GM23248 (cell line): ENCODE measurements at regions not wholly inside any gene's neighbourhood (a gene's known extent, or its start where the extent isn't known, plus 50 kb on each side); places are given as distances from the start of the nearest gene placed in this dataset.

Experiments used
- DNase-seq: peaks from one replicate; pipeline ENCODE4 v3.0.0-alpha.2; 2015
- H2AFZ ChIP-seq: fragments of 200-600 bp; sonication (generic); 2 replicates; pipeline ENCODE4 v1.6.1; 2016; ENCODE audit warnings: antibody characterized with exemption
- H3F3A ChIP-seq: fragments of 200-600 bp; sonication (generic); 2 replicates; pipeline ENCODE4 v1.6.1; 2016; ENCODE audit warnings: mild to moderate bottlenecking, antibody characterized with exemption, mixed run types; ENCODE audit not compliant: insufficient read depth
- H3K27ac ChIP-seq: fragments of 200-600 bp; sonication (generic); 2 replicates; pipeline ENCODE4 v1.5.1; 2016; ENCODE audit warnings: mild to moderate bottlenecking
- H3K27me3 ChIP-seq: fragments of 200-600 bp; sonication (generic); replicated peaks from 2 replicates; pipeline ENCODE4 v1.6.1; 2016; ENCODE audit warnings: mild to moderate bottlenecking; ENCODE audit not compliant: insufficient read depth
- H3K36me3 ChIP-seq: fragments of 200-600 bp; sonication (generic); 2 replicates; pipeline ENCODE4 v1.6.1; 2016; ENCODE audit warnings: low read depth, mild to moderate bottlenecking
- H3K4me1 ChIP-seq: fragments of 200-600 bp; sonication (generic); 2 replicates; pipeline ENCODE4 v1.6.1; 2016; ENCODE audit warnings: mild to moderate bottlenecking; ENCODE audit not compliant: insufficient read depth
- H3K4me2 ChIP-seq: fragments of 200-600 bp; sonication (generic); one replicate; pipeline ENCODE4 v1.6.1; 2016; ENCODE audit warnings: mild to moderate bottlenecking; ENCODE audit not compliant: unreplicated experiment
- H3K4me3 ChIP-seq: fragments of 200-600 bp; sonication (generic); 2 replicates; pipeline ENCODE4 v1.5.1; 2016; ENCODE audit warnings: mild to moderate bottlenecking
- H3K79me2 ChIP-seq: fragments of 200-600 bp; sonication (generic); 2 replicates; pipeline ENCODE4 v1.6.1; 2016; ENCODE audit warnings: mild to moderate bottlenecking; ENCODE audit not compliant: insufficient read depth
- H3K9ac ChIP-seq: fragments of 200-600 bp; sonication (generic); 2 replicates; pipeline ENCODE4 v1.6.1; 2016; ENCODE audit warnings: mild to moderate bottlenecking
- H3K9me2 ChIP-seq: fragments of 200-600 bp; sonication (generic); 2 replicates; pipeline ENCODE4 v1.6.1; 2016; ENCODE audit warnings: mixed run types, mild to moderate bottlenecking, moderate library complexity; ENCODE audit not compliant: insufficient read depth
- H3K9me3 ChIP-seq: fragments of 200-600 bp; sonication (generic); one replicate; pipeline ENCODE4 v1.6.1; 2017; ENCODE audit warnings: low read depth
- H4K20me1 ChIP-seq: fragments of 200-600 bp; sonication (generic); 2 replicates; pipeline ENCODE4 v1.6.0; 2016; ENCODE audit not compliant: insufficient read depth
- EZH2 ChIP-seq: fragments of 200-600 bp; sonication (generic); IDR thresholded peaks from 2 replicates; pipeline ENCODE4 v1.6.1; 2018; ENCODE audit warnings: antibody characterized with exemption, mild to moderate bottlenecking; ENCODE audit not compliant: insufficient read depth, poor library complexity, severe bottlenecking
- EZH2phosphoT487 ChIP-seq: fragments of 200-600 bp; sonication (generic); IDR thresholded peaks from 2 replicates; pipeline ENCODE4 v1.6.1; 2018; ENCODE audit warnings: antibody characterized with exemption, moderate library complexity, mild to moderate bottlenecking, low read depth; ENCODE audit not compliant: insufficient read depth
- WGBS, 2 experiments: methylation state at CpG; one replicate each; pipeline ENCODE4 v1.1.6; 2015 to 2017; ENCODE audit warnings: low lambda C conversion rate in 2 of 2, low coverage in 1 of 2; ENCODE audit errors: missing lambda C conversion rate in 2 of 2; 5-methylcytosine and 5-hydroxymethylcytosine counted together
- in situ Hi-C: fragments of 300-500 bp; cut with MboI; formaldehyde crosslinking; loops from 2 replicates; pipeline ENCODE4 v1.15.0; 2020

- Histone ChIP-seq H3K36me3 (no peaks in the 10 kb centered on the region), H3K4me3 (no peak overlapping the region), H4K20me1 (no peaks in the 10 kb centered on the region), H3K4me1 (no peaks in the 10 kb centered on the region), H3K27me3 (peaks cover 7% of the 10 kb centered on the region; the same call in 1 of the 2 replicates), H3K9ac (no peak overlapping the region), H2AFZ (no peak overlapping the region), H3F3A (no peaks in the 10 kb centered on the region), H3K4me2 (no peak overlapping the region), H3K9me2 (no peaks in the 10 kb centered on the region), H3K27ac (no peak overlapping the region), H3K9me3 (no peaks in the 10 kb centered on the region), H3K79me2 (no peaks in the 10 kb centered on the region)
- 59 to 64% methylated on average over 20 of the region's 20 CpGs for WGBS, 2 experiments
- TF ChIP-seq EZH2phosphoT487 (no peak), EZH2 (no peak)
- DNase-seq, result no peak
- in situ Hi-C loops, result no loop called here
Observed at GRCh38 chr19:30089086-30089665, 147.1 kb downstream of the URI1 start.

DNA sequence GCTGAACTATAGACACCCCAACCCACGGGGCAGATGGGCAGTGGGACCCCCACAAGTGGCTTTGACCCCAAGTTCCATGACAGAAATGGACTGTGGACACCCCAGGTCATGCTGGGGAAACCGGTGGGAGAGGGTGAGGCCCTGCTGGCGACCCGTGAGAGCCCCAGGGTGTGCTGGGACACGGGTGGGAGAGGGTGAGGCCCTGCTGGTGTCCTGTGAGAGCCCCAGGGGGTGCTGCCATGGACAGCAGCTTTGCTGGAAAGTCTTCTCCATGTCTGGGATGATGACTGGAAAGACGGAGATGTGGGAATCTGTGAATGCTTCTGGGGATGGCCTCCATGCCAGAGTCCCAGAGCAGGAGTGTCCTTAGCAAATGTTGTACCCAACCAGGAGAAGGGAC lies 148.4 kb downstream of the URI1 start:
- no peak for TF ChIP-seq EZH2
- TF ChIP-seq EZH2phosphoT487, result no peak
- Histone ChIP-seq H3K9me2 (no peaks in the 10 kb centered on the region), H3K36me3 (no peaks in the 10 kb centered on the region), H3F3A (no peaks in the 10 kb centered on the region), H3K27me3 (peaks cover 7% of the 10 kb centered on the region; the same call in 1 of the 2 replicates), H3K4me1 (no peaks in the 10 kb centered on the region), H3K4me2 (no peak overlapping the region), H4K20me1 (no peaks in the 10 kb centered on the region), H3K4me3 (no peak overlapping the region), H3K27ac (no peak overlapping the region), H3K9ac (no peak overlapping the region), H3K79me2 (no peaks in the 10 kb centered on the region), H3K9me3 (no peaks in the 10 kb centered on the region), H2AFZ (no peak overlapping the region)
- 46 to 49% methylated on average over 6 of the region's 6 CpGs for WGBS, 2 experiments
- no peak for DNase-seq
- in situ Hi-C loops, result no loop called here

GRCh38 chr19:30090963-30091362 lies 148.9 kb downstream of the URI1 start:
- H3F3A ChIP-seq, result no peaks in the 10 kb centered on the region
- no peaks in the 10 kb centered on the region for H4K20me1 ChIP-seq
- no peak overlapping the region for H3K27ac ChIP-seq
- no peaks in the 10 kb centered on the region for H3K9me2 ChIP-seq
- in situ Hi-C loops, result no loop called here
- no peaks in the 10 kb centered on the region for H3K9me3 ChIP-seq
- no peaks in the 10 kb centered on the region for H3K4me1 ChIP-seq
- no peak overlapping the region for H3K4me3 ChIP-seq
- no peak overlapping the region for H2AFZ ChIP-seq
- H3K9ac ChIP-seq, result no peak overlapping the region
- no peak for TF ChIP-seq EZH2
- no peak for TF ChIP-seq EZH2phosphoT487
- H3K27me3 ChIP-seq, result peaks cover 7% of the 10 kb centered on the region; the same call in 1 of the 2 replicates
- no peaks in the 10 kb centered on the region for H3K36me3 ChIP-seq
- WGBS, 2 experiments, result 33 to 34% methylated on average over 7 of the region's 7 CpGs
- no peak overlapping the region for H3K4me2 ChIP-seq
- DNase-seq, result no peak
- H3K79me2 ChIP-seq, result no peaks in the 10 kb centered on the region

GRCh38 chr19:30091456-30091855 lies 149.4 kb downstream of the URI1 start:
- in situ Hi-C loops, result no loop called here
- H3K36me3 ChIP-seq, result no peaks in the 10 kb centered on the region
- no peaks in the 10 kb centered on the region for H3K4me1 ChIP-seq
- H3K27ac ChIP-seq, result no peak overlapping the region
- no peak for DNase-seq
- no peak overlapping the region for H2AFZ ChIP-seq
- no peaks in the 10 kb centered on the region for H3K9me3 ChIP-seq
- 58 to 70% methylated on average over 10 of the region's 10 CpGs for WGBS, 2 experiments
- no peak overlapping the region for H3K9ac ChIP-seq
- no peaks in the 10 kb centered on the region for H3K79me2 ChIP-seq
- no peak overlapping the region for H3K4me3 ChIP-seq
- H3F3A ChIP-seq, result no peaks in the 10 kb centered on the region
- H3K27me3 ChIP-seq, result peaks cover 7% of the 10 kb centered on the region; the same call in 1 of the 2 replicates
- no peaks in the 10 kb centered on the region for H3K9me2 ChIP-seq
- no peak overlapping the region for H3K4me2 ChIP-seq
- TF ChIP-seq EZH2phosphoT487 (no peak), EZH2 (no peak)
- no peaks in the 10 kb centered on the region for H4K20me1 ChIP-seq
